ENCODE measurements at regions not wholly inside any gene's neighbourhood (a gene's known extent, or its start where the extent isn't known, plus 50 kb on each side); places are given as distances from the start of the nearest gene placed in this dataset.
"Not testable (repeated sequence)": the region's sequence is repeated elsewhere in the genome, so short reads cannot be mapped to it uniquely, and the experiment has no call there.

- DNase-seq (ENCODE audit: extremely low spot score, insufficient read length, low read depth), result no peak
- FAIRE-seq, result no peak
These were observed 170.6 kb upstream of the GK2 start for GRCh38 chr4:79578606-79579005.

DNA sequence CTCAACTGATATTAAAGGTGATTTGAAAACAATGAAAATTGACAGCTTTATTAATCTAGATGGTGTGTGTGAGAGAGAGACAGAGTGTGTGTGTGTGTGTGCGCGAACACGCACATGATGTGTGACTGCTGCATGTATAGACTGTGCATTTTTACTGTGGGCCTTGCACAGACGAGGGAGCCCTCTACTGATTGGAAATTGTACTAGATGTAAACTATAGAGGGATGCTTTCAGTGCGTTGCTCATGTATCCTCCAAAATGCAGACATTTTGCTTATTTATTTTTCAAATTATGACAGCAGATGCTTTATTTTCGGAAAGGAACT lies 168.4 kb upstream of the GK2 start:
- FAIRE-seq (no peak), DNase-seq (ENCODE audit: extremely low spot score, insufficient read length, low read depth) (no peak)

GRCh38 chr4:79575709-79576428 lies 167.8 kb upstream of the GK2 start:
- DNase-seq (ENCODE audit: extremely low spot score, insufficient read length, low read depth) (no peak), FAIRE-seq (no peak)

DNA sequence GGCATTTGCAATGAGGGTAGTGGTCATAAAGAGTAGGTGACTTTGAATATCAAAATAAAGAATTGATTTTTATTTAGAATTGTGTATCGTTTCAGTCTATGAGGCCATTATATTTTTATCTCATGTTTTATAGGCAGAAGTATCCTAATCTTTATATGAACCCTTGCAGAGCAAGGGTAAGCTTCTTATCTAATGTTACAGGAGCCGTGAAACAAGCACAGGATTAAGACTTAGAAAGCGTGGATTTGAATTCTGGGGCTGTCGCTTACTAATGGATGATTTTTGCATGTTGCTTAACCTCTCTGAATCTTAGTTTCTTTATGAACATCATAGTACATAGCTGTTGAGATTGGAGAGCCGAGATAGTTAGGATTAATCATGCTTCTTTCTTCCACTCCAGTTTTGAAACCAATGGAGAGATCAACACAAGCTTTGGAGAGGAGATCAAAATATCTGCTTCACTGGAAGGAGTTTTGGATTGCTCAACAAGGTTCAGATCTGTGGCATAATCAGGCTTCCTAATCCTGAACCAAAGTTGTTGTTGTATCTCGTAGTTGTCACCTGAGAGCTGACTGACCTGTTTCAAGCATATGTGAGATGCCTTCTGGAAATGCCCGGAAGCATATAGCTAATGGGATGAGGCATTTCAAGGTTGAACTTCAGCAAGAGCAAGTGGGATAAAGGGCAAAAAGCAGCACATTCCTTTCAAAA lies 166.9 kb upstream of the GK2 start:
- FAIRE-seq, result no peak
- no peak for DNase-seq (ENCODE audit: extremely low spot score, insufficient read length, low read depth)

DNA sequence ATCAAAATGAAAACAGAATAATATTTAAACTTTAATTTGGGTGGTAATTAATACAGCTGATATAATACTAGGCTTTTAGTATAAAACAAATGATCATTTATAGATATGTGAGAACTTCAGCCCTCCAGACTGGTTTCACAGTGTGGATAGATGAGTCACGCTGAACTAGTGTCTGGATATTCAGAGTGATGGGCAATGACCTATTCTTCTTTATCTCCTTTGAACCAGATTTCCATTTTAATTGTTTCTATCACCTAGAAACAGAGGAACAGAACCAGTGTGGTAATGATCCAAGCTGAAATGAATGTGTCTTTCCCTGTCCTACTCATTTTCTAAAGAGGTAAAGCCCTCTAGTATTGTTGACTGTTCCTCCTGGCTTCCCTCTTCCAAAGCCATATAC lies 155.2 kb upstream of the GK2 start:
- no peak for DNase-seq (ENCODE audit: extremely low spot score, insufficient read length, low read depth)
- FAIRE-seq, result no peak

DNA sequence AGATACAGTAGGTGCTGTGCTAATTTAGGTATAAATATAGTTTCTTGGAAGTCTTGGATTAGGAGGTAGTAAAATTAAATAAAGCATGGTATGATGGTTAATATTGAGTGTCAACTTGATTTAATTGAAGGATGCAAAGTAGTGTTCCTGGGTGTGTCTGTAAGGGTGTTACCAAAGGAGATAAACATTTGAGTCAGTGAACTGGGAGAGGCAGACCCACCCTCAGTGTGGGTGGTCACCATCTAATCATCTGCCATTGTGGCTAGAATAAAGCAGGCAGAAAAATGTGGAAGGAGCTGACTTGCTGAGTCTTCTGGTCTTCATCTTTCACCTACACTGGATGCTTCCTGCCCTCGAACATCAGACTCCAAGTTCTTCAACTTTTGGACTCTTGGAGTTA lies 153.7 kb upstream of the GK2 start:
- FAIRE-seq (no peak), DNase-seq (ENCODE audit: extremely low spot score, insufficient read length, low read depth) (no peak)

GRCh38 chr4:79559398-79559797 lies 151.4 kb upstream of the GK2 start:
- FAIRE-seq; DNase-seq (ENCODE audit: extremely low spot score, insufficient read length, low read depth): not testable (repeated sequence)

GRCh38 chr4:79552311-79552710 lies 144.3 kb upstream of the GK2 start:
- DNase-seq (ENCODE audit: extremely low spot score, insufficient read length, low read depth), result no peak
- no peak for FAIRE-seq

GRCh38 chr4:79551555-79551954 lies 143.5 kb upstream of the GK2 start:
- FAIRE-seq (no peak), DNase-seq (ENCODE audit: extremely low spot score, insufficient read length, low read depth) (no peak)

DNA sequence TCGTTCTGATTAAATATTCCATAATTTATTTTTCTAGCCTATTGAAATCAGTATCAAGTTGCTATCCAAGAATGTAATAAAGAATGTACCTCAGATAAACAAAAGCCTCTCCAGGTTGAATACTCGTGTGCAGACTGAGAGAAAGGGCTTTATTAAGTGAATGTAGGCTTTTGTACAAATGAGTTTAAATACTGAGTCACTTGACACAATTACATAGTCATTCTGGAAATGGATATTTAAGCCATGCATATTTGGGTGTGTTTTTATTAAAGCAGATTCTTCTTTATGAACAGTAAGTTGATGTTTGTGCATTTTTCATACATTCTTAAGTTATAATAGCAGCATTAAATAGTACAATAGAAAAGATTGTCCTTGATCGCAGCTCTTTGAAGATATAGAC lies 139.8 kb upstream of the GK2 start:
- no peak for DNase-seq (ENCODE audit: extremely low spot score, insufficient read length, low read depth)
- FAIRE-seq, result no peak

GRCh38 chr4:79545292-79545691 lies 137.3 kb upstream of the GK2 start:
- FAIRE-seq; DNase-seq (ENCODE audit: extremely low spot score, insufficient read length, low read depth): not testable (repeated sequence)

DNA sequence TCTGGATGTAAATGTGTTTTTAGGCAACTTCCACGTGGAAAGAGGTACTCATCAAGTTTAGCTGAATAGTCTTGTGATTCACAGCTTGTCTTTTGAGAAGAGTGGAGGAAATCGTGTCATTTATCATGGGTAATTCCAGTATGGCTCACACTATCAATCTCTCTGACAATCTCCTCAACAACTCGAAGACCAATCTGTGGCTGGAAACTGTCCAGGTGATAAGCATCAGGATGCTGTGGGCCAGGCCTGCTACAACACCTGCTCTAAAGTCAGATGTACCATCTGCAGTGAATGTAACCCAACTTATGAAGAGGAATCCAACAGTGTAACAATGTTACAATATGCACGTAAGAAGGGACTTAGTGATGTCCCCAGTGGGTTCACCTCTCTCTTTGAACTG lies 132.1 kb upstream of the GK2 start:
- DNase-seq (ENCODE audit: extremely low spot score, insufficient read length, low read depth) (no peak), FAIRE-seq (no peak)

DNA sequence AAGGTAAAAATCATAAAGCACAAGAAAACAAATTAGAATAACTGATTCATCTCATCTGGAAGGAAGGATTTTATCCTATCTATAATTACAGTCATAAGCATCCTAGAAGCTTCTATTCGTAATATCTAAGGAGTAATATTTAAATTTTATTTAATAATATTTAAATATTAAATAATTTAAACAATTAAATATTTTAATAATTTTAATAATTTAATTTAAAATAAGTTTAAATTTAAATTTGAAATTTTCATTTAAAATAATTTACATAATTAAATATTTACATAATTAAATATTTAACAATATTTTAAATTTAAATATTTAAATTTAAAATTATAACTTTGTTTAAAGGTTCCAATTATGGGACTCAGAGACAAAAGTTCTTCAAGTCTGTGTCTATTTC lies 127.5 kb upstream of the GK2 start:
- DNase-seq (ENCODE audit: extremely low spot score, insufficient read length, low read depth), result no peak
- no peak for FAIRE-seq

GRCh38 chr4:79528241-79528706 lies 120.2 kb upstream of the GK2 start:
- FAIRE-seq, result no peak
- DNase-seq (ENCODE audit: extremely low spot score, insufficient read length, low read depth), result no peak

DNA sequence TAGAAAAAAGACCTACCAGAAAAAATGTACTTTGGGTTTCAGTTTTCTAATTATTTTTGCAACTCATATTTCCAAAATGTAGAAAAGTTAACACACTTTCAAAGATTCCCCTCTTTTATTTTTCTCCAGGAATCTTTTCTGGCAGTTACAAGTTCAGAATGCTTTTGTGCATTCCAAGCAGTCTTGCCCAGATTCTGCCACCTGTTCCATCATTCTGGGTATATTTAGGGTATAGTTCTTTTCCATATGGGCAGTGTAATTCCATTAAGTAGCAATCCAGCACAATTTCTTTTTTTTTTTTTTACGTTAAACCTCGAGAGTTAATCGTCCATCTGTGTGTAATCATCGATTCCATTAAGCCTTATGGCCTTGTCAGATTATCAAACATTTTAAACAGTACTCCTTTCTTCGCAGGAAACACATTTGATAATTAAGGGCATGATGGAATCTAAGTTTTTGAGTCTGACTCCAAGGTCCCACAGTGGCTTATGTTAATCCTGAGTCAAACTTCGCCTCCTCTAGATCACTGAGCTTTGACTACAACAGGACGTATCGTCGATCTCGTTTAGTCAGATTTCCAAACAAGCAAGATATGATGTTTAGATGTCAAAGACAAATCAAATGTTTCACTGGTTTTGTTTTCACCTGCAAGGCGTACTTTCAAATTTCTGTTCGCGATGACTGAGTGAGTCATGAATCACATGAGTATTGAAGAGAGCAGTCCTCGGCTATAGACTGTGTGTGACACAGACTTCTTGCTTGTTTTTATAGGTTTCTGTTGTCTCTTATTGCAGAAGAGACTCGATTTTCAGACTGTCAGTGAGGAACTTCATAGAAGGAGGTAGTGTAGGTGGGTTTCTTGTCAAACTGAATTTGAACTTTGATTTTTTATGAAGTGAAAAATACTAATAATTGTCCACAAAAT lies 118.9 kb upstream of the GK2 start:
- FAIRE-seq (no peak), DNase-seq (ENCODE audit: extremely low spot score, insufficient read length, low read depth) (no peak)

DNA sequence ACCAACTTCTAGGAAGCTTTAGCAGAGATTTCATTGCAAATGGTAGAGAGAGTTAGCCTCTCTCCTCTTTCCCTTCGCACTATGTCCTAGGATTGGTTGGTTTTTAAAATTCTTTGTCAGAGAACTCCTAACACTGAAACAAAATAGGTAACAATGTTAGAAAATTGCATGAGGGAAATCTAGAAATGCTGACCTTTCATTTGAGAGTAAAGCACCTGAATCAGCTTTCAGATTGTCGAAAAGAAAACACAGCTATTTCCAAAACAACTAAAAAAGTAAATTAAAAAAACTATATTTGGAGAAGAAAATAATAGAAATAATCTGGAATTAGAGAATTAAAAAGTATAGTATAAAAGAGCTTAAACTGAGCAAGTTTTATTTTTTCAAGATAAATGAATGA lies 108.1 kb upstream of the GK2 start:
- no peak for FAIRE-seq
- no peak for DNase-seq (ENCODE audit: extremely low spot score, insufficient read length, low read depth)

DNA sequence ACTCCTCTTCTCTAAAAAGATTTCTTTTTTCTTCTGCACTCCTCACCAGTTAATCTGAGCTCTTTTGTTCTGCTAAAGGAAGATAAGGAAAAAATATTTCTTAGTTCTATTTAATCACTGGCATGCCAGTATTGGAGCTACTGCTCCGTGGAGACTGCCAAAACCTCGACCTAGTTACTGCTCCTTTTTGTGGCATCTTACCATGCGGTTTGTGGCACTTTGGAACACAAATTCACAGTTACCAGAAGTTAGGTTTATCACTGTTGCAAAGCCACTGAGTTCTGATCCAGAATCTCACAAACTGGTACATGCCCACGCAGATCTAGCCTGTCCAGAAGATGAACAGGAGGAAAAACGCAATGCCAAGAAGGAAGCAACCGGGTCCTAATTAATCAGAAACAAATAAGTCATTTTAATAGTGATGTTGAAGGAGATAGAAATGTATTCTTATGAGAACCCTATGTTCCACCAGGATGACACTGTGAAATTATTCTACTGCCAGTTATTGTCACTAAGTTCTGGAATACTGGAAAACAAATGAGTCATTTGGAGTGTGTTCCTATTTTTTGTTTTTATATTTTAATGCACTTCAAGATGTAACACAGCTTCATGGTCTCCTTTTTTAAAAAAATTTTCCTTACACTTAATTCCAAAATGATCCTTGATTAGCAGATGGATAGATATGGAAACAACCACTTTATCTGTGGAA lies 106.7 kb upstream of the GK2 start:
- FAIRE-seq (no peak), DNase-seq (ENCODE audit: extremely low spot score, insufficient read length, low read depth) (no peak)

- no peak for DNase-seq (ENCODE audit: extremely low spot score, insufficient read length, low read depth)
- no peak for FAIRE-seq
These were observed 105.5 kb upstream of the GK2 start for GRCh38 chr4:79513576-79513975.

DNA sequence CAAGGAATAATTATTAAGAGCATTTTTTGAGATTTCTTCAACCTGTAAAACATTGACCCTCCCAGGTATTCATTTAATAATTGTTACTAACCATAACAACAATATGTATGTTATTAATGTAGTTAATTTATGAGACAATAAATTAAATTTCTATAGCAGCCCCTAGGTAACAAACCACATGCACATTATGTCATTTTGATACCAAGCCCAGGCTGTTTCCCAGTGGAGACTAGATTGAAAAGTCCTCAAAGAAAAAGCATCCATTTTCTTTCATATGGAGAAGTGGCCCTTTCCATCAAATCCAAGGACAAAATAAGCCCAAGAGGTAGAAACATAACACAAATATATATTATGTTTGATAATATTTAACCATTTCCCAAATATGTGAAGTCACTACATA lies 104.3 kb upstream of the GK2 start:
- no peak for DNase-seq (ENCODE audit: extremely low spot score, insufficient read length, low read depth)
- FAIRE-seq, result no peak

- no peak for FAIRE-seq
- DNase-seq (ENCODE audit: extremely low spot score, insufficient read length, low read depth), result no peak
These were observed 94.1 kb upstream of the GK2 start for GRCh38 chr4:79502081-79502480.

All from GM18507 (cell line).